ENCODE measurements at regions not wholly inside any gene's neighbourhood (a gene's known extent, or its start where the extent isn't known, plus 50 kb on each side); places are given as distances from the start of the nearest gene placed in this dataset.

DNA sequence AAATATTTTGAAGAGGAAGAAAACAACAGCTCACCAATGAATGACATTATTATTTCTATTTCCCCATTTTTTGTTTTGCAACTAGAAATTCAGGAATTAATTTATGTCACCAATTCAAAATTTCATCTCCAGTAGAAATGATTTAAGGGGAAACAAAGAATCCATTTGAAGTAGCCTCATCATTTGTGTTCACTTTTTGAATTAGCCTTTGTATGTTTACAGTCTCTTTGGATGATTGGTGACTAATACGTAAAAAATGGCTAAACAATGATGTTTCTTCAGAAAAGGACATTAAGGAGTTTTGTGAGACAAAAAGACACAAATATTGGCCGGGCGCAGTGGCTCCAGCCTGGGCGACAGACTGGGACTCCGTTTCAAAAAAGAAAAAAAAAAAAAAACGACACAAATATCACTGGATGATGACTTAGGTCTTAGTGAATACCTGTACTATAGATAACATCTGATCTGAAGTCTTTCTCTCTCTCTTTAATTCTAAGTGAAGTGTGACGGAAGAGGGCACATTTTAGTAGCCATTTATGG is 313.2 kb downstream of the PIK3C3 start:
- DNase-seq (ENCODE audit: low read depth in 2 of 2), result no peak

DNA sequence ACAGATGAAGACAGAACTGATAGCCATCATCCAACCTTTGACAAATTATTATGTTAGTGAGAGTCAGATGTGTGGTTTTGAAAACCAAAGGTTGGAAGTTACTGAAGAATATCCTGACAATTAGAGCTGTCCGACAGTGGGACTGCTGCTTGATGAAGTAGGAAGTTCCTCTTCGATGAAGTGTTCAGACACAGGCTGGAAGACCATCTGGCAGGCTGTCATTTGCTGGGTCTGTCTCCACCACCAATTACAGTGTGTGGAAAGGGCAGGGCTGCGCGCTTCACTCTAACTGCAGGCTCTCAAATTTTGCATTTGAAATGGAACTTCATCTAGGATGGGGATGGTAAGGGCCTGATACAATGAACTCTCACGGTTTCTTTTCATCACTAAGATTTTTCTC is 313.8 kb downstream of the PIK3C3 start:
- DNase-seq (ENCODE audit: low read depth in 2 of 2), result no peak

DNA sequence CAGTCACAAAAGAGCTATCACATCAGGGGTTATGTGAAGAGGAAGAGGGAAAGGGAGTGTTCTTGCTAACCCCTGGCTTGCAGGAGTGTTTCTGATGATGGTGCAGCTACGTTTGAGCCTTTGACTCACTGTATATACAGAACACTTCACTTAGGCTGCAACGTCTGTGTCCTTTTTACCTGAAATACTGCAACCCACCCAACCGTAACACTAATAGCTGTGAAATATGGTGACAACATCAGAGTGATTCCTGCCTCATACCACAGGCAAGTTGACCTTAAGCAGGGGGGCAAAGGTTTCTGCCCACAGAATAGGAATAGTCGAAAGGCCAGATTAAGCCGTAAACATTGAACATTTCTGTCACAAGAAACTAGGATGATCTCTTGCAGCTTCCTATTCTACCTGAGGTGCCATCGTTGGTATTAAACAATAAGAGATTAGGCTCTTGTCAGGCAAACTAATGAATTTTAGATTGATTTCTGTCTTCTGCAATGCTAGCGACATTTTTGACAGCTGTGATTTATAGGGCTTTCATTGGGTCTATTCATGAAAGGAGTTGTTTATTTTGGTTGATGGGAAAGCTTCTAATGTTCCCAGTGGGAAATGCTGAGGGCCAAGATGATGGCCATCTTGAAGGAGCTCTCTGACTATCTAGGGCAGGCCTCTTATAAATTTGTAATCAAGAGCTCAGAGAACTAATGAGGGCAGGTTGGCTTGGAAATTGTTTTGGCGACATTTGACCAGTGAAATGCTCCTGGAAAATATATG is 316.8 kb downstream of the PIK3C3 start:
- DNase-seq (ENCODE audit: low read depth in 2 of 2), result no peak

DNA sequence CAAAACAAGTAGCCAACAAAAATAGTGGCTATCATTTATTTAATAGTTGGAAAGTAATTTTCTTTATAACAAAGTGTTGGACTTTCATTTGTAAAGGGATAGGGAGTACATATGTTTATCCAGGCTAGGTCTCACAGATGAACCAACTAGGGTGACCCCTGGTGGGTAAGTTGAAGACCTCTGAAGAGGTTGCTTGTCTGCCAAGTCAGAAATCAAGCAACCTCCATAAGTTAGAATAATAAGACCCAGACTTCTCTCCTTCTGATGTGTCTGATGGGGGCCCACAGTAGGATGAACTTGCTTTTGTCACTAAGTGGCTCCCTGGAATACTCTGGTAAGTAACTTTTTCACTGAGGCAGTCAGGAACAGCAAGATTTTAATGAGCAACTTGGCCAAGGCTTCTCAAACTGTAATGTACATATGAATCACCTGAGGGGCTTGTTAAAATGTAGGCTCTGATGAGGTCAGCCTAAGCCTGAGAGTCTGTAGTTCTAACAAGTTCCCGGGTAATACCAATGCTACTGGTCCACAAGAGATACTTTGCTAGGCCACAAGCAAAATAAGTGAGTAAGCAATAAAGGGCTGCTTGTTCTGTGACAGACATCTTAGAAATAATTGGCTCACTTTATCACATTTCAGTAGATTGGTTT is 319.6 kb downstream of the PIK3C3 start:
- DNase-seq (ENCODE audit: low read depth in 2 of 2), result peak; percentile 6 to 7

DNA sequence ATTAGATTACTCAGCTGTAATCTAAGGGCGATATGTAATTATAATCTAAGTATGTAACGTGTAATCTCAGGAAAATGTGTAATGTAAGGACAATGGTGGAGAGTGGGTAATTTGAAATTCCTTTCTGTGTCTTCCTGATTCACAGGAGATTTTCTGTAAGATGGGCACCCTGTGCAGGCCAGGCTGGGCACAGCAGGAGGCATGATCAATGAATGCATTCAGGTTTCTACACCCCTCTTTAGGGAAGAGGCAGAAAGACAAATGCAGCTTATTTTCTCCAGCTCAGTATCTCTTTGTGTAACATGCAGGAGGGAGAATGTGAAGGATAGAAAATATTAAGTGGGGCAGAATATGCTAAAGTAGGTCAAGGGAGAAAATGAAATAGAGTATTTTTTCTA is 320.1 kb downstream of the PIK3C3 start:
- no peak for DNase-seq (ENCODE audit: low read depth in 2 of 2)

DNA sequence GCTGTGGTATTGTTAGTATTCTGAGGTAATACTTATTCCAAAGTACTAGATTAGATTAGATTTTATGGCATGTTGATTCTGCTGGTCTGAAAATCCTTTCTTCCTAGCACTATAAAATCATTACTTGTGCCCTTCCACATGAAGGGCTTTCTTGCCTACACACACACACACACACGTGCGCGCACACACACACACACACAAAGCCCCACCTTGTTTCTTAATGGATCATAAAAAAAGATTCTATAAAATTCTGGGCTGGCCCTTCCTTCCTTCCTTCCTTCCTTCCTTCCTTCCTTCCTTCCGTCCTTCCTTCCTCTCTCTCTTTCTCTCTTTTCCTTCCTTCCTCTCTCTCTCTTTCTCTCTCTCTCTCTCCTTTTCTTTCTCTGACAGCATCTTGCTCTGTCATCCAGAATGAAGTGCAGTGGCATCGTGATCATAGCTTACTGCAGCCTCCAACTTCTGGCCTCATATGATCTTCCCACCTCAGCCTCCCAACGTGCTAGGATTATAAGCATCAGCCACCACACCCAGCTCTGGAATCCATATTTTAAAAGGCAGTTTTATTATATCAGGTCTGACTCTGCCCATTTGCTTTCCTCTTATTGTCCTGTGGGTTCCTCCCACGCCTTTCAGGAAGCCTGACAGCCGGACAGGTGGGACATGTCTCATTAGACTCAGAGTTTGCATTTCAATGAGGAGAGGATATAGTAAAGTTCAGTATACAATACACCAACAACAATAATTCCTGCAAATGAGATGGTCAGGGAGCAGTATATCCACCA is 321.1 kb downstream of the PIK3C3 start:
- no peak for DNase-seq (ENCODE audit: low read depth in 2 of 2)

DNA sequence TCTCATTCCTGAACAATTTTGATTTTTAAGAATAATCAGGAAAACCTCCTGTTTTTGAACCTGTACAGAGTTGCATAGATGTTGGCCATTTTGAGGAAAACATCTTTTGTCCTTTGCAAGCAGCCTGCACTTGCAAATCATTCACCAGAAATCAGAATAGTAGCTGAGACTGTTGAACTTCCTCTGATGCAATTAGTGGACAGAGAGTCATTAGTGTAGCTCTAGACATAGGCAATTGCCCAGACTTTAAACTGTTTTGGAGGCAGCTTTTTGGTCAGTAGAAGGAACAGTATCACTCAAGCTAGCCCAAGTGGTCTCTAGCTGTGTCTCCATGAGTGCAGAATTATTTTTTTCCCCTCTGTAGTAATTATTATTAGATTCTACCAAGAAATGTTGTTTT is 326.1 kb downstream of the PIK3C3 start:
- no peak for DNase-seq (ENCODE audit: low read depth in 2 of 2)

DNA sequence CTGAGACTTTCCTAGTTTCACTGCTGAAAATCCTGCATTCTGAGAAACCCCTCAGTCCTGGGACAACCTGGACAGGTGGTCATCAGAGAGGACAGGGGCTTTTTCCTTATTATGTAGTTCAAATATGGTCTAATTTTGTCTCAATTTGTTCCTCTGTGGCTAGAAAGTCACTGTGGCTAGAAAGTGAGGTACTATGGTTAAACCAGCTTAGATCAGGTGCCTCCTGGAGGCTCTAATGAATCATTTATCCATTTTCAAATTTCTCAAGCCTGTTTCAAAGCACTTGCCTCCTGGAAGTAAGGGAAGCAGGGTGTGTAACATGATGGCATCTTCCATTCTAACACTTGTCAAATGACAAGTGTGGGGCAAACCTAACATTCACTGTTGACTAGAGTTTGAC is 326.8 kb downstream of the PIK3C3 start:
- DNase-seq (ENCODE audit: low read depth in 2 of 2), result no peak

DNA sequence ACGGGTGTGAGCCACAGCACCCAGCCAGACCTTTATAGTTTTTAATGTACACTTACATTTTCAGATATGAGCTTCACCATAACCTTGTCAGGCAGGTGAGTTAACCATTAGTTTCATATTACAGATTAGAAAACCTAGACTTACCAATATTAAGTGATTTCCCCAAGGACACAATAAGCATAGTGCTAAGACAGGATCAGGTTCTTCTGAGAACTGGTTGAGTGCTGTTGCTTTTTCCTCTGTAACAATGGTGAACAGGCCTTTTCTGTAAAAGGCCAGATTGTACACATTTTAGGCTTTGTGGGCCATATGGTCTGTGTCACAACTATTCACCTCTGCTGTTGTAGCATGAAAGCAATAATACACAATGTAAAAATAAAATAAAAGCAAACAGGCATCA is 332.0 kb downstream of the PIK3C3 start:
- no peak for DNase-seq (ENCODE audit: low read depth in 2 of 2)

DNA sequence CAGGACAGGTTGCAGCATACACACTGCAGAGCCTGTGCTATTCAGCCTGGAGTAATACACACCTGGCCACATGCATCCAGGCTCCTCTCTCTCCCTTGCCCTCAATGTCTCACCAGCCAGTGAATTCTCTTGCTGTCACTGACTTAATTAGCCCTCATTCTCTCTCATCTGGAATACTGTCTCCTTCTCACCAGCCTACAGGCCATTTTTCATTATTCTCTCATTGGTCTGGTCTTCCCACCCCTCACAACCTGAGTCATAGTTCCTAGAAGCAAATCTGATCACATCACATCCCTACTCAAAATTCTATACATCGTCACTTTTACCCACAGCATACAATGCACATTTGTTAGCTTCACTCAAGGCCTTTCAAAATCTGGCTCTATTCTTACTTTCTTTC is 333.1 kb downstream of the PIK3C3 start:
- no peak for DNase-seq (ENCODE audit: low read depth in 2 of 2)

DNA sequence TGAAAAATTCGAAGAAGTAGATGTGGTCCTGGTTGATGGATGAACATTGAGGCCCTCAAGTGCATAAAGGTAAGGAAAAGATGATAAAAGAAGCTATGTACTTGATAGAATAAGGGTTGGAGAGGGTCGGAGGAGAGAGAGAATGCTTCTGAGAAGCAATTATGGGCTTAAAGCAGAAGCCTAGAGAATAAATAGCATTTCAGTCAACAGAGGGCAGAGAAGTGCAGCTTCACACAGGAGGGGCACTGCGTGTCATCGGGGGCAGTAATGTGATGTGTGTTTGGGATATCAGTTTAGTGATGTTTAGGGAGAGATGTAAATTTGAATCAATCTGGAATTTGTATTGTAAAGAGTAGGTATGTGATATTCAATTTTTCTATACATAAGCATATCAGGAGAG is 334.5 kb downstream of the PIK3C3 start:
- no peak for DNase-seq (ENCODE audit: low read depth in 2 of 2)

DNA sequence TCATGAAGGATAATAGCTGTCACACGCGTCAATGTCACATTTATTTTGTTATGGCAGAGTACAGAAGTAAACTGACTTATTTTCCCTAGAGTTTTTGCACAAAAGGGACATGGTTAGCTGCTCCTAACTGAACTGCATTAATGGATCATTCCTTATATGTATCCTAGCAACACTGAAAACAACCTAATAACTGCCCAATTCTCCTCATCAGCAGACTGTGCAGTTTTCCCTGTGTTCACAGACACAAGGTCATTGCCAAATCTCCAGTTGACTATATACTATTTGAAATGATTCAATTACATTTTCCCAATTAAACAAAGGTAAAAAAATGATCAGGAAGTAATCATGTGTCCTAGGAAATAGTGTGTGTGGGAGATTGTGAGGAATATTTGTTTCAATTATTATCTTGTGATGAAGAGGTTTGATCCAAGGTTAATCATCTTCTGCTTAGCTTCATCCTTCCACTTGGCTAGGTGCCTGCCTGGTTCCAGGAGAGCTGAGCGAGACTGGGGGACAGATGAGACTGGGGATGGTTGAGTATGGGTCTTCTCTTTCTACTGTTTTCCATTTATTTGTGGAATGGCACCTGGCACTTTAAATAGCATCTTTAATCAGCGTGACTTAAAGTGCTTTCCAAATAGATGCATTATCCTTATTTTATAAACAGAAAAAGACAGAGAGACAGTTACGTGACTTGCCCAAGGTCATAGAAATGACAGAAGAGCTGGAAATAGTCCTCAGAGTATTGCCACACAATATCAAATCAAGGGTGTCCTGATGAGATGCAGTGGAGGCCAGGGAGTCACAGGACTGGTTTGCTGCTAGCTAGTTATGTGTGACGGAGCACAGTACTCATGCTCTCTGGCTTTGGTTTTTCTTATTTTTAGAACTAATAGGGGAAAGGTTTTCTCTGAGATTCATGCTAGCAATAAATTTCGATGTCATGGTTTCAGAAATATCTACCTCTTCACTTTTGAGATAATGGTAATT is 335.6 kb downstream of the PIK3C3 start:
- DNase-seq (ENCODE audit: low read depth in 2 of 2), result no peak

DNA sequence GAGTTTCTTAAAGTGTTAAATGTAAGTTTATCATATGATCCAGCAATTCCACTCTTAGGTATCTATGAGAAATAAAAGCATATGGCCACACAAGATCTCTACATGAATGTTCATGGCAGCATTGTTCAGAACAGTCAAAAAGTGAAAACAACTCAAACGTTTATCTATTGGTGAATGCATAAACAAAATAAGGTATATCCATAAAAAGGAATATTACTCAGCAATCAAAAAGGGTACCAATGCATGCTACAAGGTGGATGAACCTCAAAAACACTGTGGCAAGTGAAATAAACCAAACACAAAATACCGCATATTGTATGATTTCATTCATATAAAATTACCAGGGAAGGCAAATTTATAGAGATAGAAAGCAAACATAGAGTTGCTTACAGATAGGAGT is 337.6 kb downstream of the PIK3C3 start:
- no peak for DNase-seq (ENCODE audit: low read depth in 2 of 2)

DNA sequence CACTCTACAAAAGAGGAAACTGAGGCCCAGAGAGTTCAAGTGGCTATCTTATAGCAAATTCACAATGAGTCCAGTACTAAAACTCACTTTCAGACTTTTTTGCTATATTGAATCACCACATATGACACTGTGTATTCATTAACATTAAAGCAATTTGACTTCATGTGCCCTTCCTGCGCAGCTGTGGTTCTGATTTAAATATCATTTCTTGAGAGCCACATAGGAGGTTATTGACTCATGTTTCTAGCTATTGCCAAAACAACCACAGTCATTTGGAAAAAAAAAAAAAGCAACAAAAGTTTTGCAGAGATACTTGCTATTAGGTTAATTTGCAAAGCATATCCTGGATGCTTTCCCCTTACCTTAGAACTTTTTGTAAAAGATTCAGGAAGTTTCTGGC is 341.2 kb downstream of the PIK3C3 start:
- DNase-seq (ENCODE audit: low read depth in 2 of 2), result no peak

DNA sequence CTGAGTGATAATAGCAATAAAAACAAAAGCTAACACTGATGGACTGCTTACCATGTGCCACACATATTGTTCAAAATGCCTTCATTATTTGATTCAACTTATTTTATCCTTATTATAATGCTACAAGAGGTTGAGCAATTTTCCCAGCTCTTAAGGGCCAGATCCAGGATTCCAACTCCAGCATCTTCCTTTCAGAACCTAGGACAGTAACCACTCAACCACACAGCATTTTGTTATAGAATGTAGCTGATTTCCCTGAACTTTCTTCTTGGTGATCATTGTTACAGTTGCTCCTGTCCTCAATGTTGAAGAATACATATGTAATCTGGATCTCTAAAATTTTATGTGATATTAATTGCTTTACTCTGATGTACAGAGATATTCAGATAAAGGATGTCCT is 341.7 kb downstream of the PIK3C3 start:
- DNase-seq (ENCODE audit: low read depth in 2 of 2), result no peak

DNA sequence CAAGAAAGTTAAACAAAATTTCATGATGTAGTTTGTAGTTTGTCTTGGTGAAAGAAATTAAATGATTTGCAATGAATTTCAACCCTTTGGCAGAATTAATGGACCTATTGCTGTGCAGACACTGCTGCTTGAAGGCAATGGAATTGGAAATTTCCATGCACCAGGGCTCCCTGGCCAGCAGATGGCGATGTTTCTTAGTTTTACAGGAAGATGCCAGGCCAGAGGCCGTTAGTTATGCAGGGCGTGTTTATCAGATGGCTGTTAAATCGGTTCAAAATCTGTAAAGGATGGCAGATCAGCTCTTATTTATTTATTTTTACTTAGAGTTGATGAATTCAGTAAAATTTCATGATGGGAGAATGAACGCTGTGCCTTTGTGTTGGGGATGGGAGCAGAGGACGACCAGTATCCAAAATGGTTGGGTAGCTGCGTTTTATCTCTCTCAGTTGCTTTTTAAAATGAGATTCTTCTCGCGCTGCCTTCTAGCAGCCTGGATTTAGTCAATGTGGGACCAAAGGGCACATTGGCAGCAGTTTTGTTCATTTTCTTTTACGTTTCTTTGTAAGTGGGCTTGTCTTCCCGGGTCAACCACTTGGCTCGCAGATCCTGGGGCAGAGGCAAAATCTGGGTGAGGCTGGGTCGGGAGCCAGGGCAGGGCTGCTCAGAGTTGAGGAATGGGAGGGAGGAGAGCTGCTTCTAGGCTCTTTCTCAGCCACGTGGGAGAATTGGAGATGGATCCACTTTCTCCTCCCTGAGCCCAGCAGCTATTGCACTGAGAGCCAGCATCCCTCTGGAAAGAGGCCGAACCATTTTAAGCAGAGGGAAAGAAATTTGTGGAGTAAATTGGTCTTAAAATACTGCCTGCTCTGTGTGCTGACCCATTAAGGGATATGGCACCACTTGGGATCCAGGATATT is 344.0 kb downstream of the PIK3C3 start:
- DNase-seq (ENCODE audit: low read depth in 2 of 2), result peak; percentile 42 to 49

DNA sequence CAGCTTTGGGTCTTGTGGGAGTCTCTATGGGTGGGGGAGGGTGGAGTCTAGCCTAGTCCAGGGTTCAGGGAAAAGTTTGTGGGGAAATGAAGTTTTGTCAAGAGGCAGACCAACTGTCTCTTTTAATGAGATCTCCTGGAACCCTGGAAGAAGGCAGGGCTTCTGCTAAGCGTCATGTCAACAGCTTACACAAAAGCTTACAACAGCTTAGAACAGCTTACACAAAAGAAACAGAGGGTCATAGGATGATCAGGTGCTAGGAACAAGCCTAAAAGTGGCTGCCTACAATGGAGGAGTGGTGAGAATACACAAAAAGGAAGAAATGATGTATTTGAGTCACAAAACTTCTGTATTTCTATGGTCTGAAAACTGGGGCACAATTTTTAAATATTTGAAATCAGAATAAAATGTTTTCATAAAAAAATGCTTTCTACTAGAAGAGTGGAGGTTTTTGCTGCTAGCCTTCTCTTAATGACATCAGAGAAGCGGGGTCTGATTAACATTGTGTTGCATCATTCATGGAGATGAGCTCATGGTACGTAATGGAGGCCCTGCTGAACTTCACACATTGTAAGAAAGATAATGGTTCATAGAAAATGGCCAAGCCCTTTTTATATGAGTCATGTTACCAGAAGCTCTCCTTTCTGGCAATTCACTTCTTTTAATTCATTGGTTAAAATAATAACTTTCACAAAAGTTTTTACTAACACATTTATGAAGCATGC is 351.0 kb downstream of the PIK3C3 start:
- no peak for DNase-seq (ENCODE audit: low read depth in 2 of 2)

DNA sequence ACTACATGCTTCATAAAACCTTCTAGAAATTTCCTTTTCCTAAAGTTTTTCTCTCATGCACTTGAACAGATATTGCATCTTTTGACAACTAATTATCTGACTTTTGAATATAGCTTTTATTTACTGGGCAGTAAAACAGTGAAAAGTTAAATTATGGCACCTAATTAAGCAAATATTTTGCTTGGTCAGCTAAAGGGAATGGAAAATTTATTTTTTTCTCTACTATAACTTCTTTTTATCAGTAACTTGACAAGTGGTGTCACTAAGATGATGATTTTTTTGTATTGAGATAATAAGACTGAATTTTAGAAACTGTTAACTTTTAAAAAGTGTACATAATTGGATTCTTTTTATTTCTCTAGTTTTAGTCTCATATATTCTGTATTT is 351.6 kb downstream of the PIK3C3 start:
- no peak for DNase-seq (ENCODE audit: low read depth in 2 of 2)

DNA sequence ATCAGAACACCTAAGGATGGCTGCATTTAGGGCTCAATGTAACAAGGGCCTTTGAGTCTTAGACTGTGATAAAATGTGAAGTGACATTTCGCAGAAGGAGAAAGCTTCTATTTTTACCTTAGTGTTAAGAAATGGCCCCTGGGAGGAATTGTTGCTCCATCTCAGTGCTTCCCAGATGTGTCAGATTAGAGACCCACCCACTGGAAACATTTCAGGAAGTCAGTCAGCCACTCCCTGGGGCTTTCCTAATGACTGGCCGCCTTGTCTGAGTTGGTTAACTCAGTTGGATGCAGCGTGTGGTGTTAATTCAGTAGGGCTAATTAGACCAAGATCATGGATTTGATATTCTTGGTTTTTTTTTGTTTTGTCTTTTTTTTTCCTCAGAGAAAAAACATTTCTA is 355.9 kb downstream of the PIK3C3 start:
- DNase-seq (ENCODE audit: low read depth in 2 of 2), result peak; percentile 55 to 60

DNA sequence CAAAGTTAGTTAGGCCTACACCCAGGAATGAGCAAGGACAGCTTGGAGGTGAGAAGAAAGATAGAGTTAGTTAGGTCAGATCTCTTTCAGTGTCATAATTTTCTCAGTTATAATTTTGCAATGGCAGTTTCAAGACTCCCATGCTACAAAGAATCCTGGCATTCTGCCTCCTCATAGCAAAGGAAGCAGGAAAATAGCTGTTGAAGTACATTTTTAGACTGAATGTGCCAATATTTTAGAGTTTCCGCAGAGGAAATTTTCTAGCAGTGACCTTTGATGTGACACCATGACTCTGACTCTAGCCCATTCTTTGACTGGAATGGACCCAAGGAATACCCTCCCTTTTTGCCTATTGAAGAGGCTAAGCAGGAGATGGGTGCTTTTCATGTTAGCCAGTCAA is 371.7 kb downstream of the PIK3C3 start:
- DNase-seq (ENCODE audit: low read depth in 2 of 2), result no peak
